ENCODE measurements at regions not wholly inside any gene's neighbourhood (a gene's known extent, or its start where the extent isn't known, plus 50 kb on each side); places are given as distances from the start of the nearest gene placed in this dataset.

GRCh38 chr1:22375601-22376000 lies 76.0 kb upstream of the ZBTB40 start:
- no peak for TF ChIP-seq CTCF (IDR thresholded peaks at IDR 0.05; ENCODE audit: control extremely low read depth, extremely low read depth, low read depth, missing control alignments)
- ChIA-PET CTCF (no interaction called here), POLR2A (no interaction called here)
- DNase-seq (ENCODE audit: extremely low spot score), result no peak

- DNase-seq (ENCODE audit: extremely low spot score), result no peak
- ChIA-PET POLR2A (no interaction called here), CTCF (no interaction called here)
- no peak for TF ChIP-seq CTCF (IDR thresholded peaks at IDR 0.05; ENCODE audit: control extremely low read depth, extremely low read depth, low read depth, missing control alignments)
These were observed 75.7 kb upstream of the ZBTB40 start for GRCh38 chr1:22376001-22376400.

GRCh38 chr1:22376546-22376945 lies 75.1 kb upstream of the ZBTB40 start:
- no peak for DNase-seq (ENCODE audit: extremely low spot score)
- ChIA-PET POLR2A (no interaction called here), CTCF (no interaction called here)
- no peak for TF ChIP-seq CTCF (IDR thresholded peaks at IDR 0.05; ENCODE audit: control extremely low read depth, extremely low read depth, low read depth, missing control alignments)

- DNase-seq (ENCODE audit: extremely low spot score), result no peak
- ChIA-PET POLR2A (no interaction called here), CTCF (no interaction called here)
- no peak for TF ChIP-seq CTCF (IDR thresholded peaks at IDR 0.05; ENCODE audit: control extremely low read depth, extremely low read depth, low read depth, missing control alignments)
These were observed 74.7 kb upstream of the ZBTB40 start for GRCh38 chr1:22376976-22377375.

- no peak for DNase-seq (ENCODE audit: extremely low spot score)
- TF ChIP-seq CTCF (IDR thresholded peaks at IDR 0.05; ENCODE audit: control extremely low read depth, extremely low read depth, low read depth, missing control alignments), result no peak
- ChIA-PET POLR2A (no interaction called here), CTCF (interaction anchor here (2.1 to 2.6 kb wide), 2 partner anchors 12 to 16 kb away, joined by 5 to 7 read pairs; no protein-coding TSS in a partner anchor)
These were observed 72.1 kb upstream of the ZBTB40 start for GRCh38 chr1:22379566-22379965.

- POLR2A ChIA-PET, result no interaction called here
- no peak for DNase-seq (ENCODE audit: extremely low spot score)
- CTCF ChIA-PET, result interaction anchor here (2.1 to 2.6 kb wide), 2 partner anchors 11 to 15 kb away, joined by 5 to 7 read pairs; no protein-coding TSS in a partner anchor
- TF ChIP-seq CTCF (IDR thresholded peaks at IDR 0.05; ENCODE audit: control extremely low read depth, extremely low read depth, low read depth, missing control alignments), result no peak
These were observed 71.4 kb upstream of the ZBTB40 start for GRCh38 chr1:22380024-22380785.

Data from GM10248 (cell line).